Endodermal cell (in vitro differentiated cells): ENCODE measurements at regions not wholly inside any gene's neighbourhood (a gene's known extent, or its start where the extent isn't known, plus 50 kb on each side); places are given as distances from the start of the nearest gene placed in this dataset.

ENCODE experiments used
- DNase-seq: peaks from one replicate; pipeline ENCODE4 v3.0.0-alpha.2; 2017
- H3K27ac ChIP-seq: 2 replicates; pipeline ENCODE4 v1.5.1; 2013; ENCODE audit warnings: mild to moderate bottlenecking, low read depth, low read length, moderate library complexity
- H3K27me3 ChIP-seq: 2 replicates; pipeline ENCODE4 v1.6.1; 2013; ENCODE audit warnings: mild to moderate bottlenecking, low read length, moderate library complexity; ENCODE audit not compliant: insufficient read depth, control insufficient read depth, poor library complexity, severe bottlenecking
- H3K36me3 ChIP-seq: 2 replicates; pipeline ENCODE4 v1.7.0; 2013; ENCODE audit warnings: mild to moderate bottlenecking, low read length, moderate library complexity; ENCODE audit not compliant: control insufficient read depth, insufficient read depth
- H3K4me1 ChIP-seq: one replicate; pipeline ENCODE4 v1.7.0; 2013; ENCODE audit warnings: low read length; ENCODE audit not compliant: control insufficient read depth, insufficient read depth
- H3K4me3 ChIP-seq: 2 replicates; pipeline ENCODE4 v1.5.1; 2013; ENCODE audit warnings: mild to moderate bottlenecking, low read length, moderate library complexity
- H3K9ac ChIP-seq: 2 replicates; pipeline ENCODE4 v1.6.1; 2013; ENCODE audit warnings: mild to moderate bottlenecking, low read length, moderate library complexity; ENCODE audit not compliant: poor library complexity, severe bottlenecking; ENCODE audit errors: extremely low read depth
- H3K9me3 ChIP-seq: 2 replicates; pipeline ENCODE4 v1.6.1; 2013; ENCODE audit warnings: mild to moderate bottlenecking, low read length, moderate library complexity; ENCODE audit not compliant: control insufficient read depth
- H3K27ac Mint-ChIP-seq: 2 replicates; pipeline ENCODE4 v1.8.0; 2020; ENCODE audit warnings: mixed read lengths
- H3K27me3 Mint-ChIP-seq: 2 replicates; pipeline ENCODE4 v1.8.0; 2021; ENCODE audit warnings: mild to moderate bottlenecking, mixed read lengths; ENCODE audit not compliant: insufficient read depth
- H3K36me3 Mint-ChIP-seq: 2 replicates; pipeline ENCODE4 v1.8.0; 2020; ENCODE audit warnings: low read depth, mixed read lengths
- H3K4me1 Mint-ChIP-seq: 2 replicates; pipeline ENCODE4 v1.8.0; 2020; ENCODE audit warnings: mixed read lengths
- H3K4me3 Mint-ChIP-seq: 2 replicates; pipeline ENCODE4 v1.8.0; 2020; ENCODE audit warnings: mild to moderate bottlenecking, moderate library complexity, mixed read lengths
- H3K9me3 Mint-ChIP-seq: 2 replicates; pipeline ENCODE4 v1.8.0; 2020; ENCODE audit warnings: mild to moderate bottlenecking, mixed read lengths
- CTCF ChIP-seq: fragments of 200-600 bp; sonication (generic); conservative IDR thresholded peaks from 2 replicates; pipeline ENCODE4 v1.5.0; 2021; ENCODE audit warnings: antibody characterized with exemption, mild to moderate bottlenecking
- WGBS, 2 experiments: methylation state at CpG; one replicate each; pipeline versions ENCODE4 v1.1.5 to v1.1.7; 2013; ENCODE audit warnings: missing lambda C conversion rate in 2 of 2, mixed read lengths in 1 of 2; ENCODE audit not compliant: insufficient coverage in 1 of 2, insufficient read length in 1 of 2; 5-methylcytosine and 5-hydroxymethylcytosine counted together

GRCh38 chr14:65241125-65241752 lies 138.9 kb upstream of the MAX start:
- 93 to 95% methylated on average over 7 of the region's 9 CpGs for WGBS, 2 experiments
- Mint-ChIP-seq H3K4me1 (peaks cover 31% of the 10 kb centered on the region), H3K27me3 (no peaks in the 10 kb centered on the region), H3K9me3 (no peaks in the 10 kb centered on the region), H3K4me3 (no peak overlapping the region), H3K27ac (no peak overlapping the region), H3K36me3 (no peaks in the 10 kb centered on the region)
- no peak for DNase-seq
- Histone ChIP-seq H3K9me3 (no peaks in the 10 kb centered on the region), H3K9ac (no peak overlapping the region), H3K4me1 (peaks cover 9% of the 10 kb centered on the region), H3K27me3 (no peaks in the 10 kb centered on the region), H3K27ac (no peak overlapping the region), H3K36me3 (no peaks in the 10 kb centered on the region), H3K4me3 (no peak overlapping the region)
- TF ChIP-seq CTCF = no peak

GRCh38 chr14:65242732-65243134 lies 140.4 kb upstream of the MAX start:
- TF ChIP-seq CTCF = no peak
- Histone ChIP-seq H3K36me3 (no peaks in the 10 kb centered on the region), H3K9me3 (peaks cover 2% of the 10 kb centered on the region), H3K4me3 (no peak overlapping the region), H3K27ac (no peak overlapping the region), H3K9ac (no peak overlapping the region), H3K27me3 (no peaks in the 10 kb centered on the region), H3K4me1 (peaks cover 9% of the 10 kb centered on the region)
- Mint-ChIP-seq H3K4me3 (no peak overlapping the region), H3K36me3 (no peaks in the 10 kb centered on the region), H3K27me3 (no peaks in the 10 kb centered on the region), H3K9me3 (no peaks in the 10 kb centered on the region), H3K4me1 (peaks cover 17% of the 10 kb centered on the region), H3K27ac (no peak overlapping the region)
- no peak for DNase-seq
- 95 to 100% methylated on average over 3 to 4 of the region's 4 CpGs for WGBS, 2 experiments

- 85 to 97% methylated on average over 7 of the region's 7 CpGs for WGBS, 2 experiments
Measured at GRCh38 chr14:65243766-65244442, 141.6 kb upstream of the MAX start.

More at GRCh38 chr14:65243766-65244442, 141.6 kb upstream of the MAX start:
- DNase-seq = no peak
- H3K36me3 ChIP-seq = no peaks in the 10 kb centered on the region
- no peak overlapping the region for H3K4me3 ChIP-seq
- no peak overlapping the region for H3K27ac ChIP-seq
- no peak overlapping the region for H3K27ac Mint-ChIP-seq
- H3K9me3 Mint-ChIP-seq = no peaks in the 10 kb centered on the region
- no peak overlapping the region for H3K9ac ChIP-seq
- no peak overlapping the region for H3K4me3 Mint-ChIP-seq
- no peak for TF ChIP-seq CTCF
- peaks cover 8% of the 10 kb centered on the region for H3K4me1 ChIP-seq
- H3K36me3 Mint-ChIP-seq = no peaks in the 10 kb centered on the region
- peaks cover 10% of the 10 kb centered on the region for H3K9me3 ChIP-seq
- H3K4me1 Mint-ChIP-seq = peaks cover 11% of the 10 kb centered on the region
- no peaks in the 10 kb centered on the region for H3K27me3 ChIP-seq
- no peaks in the 10 kb centered on the region for H3K27me3 Mint-ChIP-seq
